Muscle of leg (tissue), 3 donors: ENCODE measurements at regions not wholly inside any gene's neighbourhood (a gene's known extent, or its start where the extent isn't known, plus 50 kb on each side); places are given as distances from the start of the nearest gene placed in this dataset.

Source experiments
- DNase-seq: peaks from one replicate; pipeline ENCODE4 v3.0.0; 2013
- H3K27ac ChIP-seq: one replicate; pipeline ENCODE4 v1.5.1; 2013; ENCODE audit warnings: mild to moderate bottlenecking, low read length, control low read depth
- H3K27me3 ChIP-seq: one replicate; pipeline ENCODE4 v1.6.1; 2013; ENCODE audit warnings: low read length; ENCODE audit not compliant: control insufficient read depth, insufficient read depth
- H3K36me3 ChIP-seq: one replicate; pipeline ENCODE4 v1.6.1; 2013; ENCODE audit warnings: low read length; ENCODE audit not compliant: control insufficient read depth, insufficient read depth
- H3K4me1 ChIP-seq: one replicate; pipeline ENCODE4 v1.6.1; 2013; ENCODE audit warnings: low read length; ENCODE audit not compliant: control insufficient read depth, insufficient read depth
- H3K4me3 ChIP-seq: one replicate; pipeline ENCODE4 v1.5.1; 2013; ENCODE audit warnings: low read length, control low read depth
- H3K9me3 ChIP-seq: replicated peaks from 2 replicates; pipeline ENCODE4 v1.6.1; 2013; ENCODE audit warnings: low read depth, low read length; ENCODE audit not compliant: control insufficient read depth
- WGBS: methylation state at CpG from one replicate; pipeline ENCODE4 v1.1.5; 2013; ENCODE audit warnings: missing lambda C conversion rate; ENCODE audit not compliant: insufficient coverage; 5-methylcytosine and 5-hydroxymethylcytosine counted together

- Histone ChIP-seq H3K4me3 (no peak overlapping the region), H3K27me3 (no peaks in the 10 kb centered on the region), H3K36me3 (peaks cover 39% of the 10 kb centered on the region), H3K9me3 (no peaks in the 10 kb centered on the region), H3K27ac (no peak overlapping the region), H3K4me1 (no peaks in the 10 kb centered on the region)
- no peak for DNase-seq
- WGBS = 86% methylated on average over 3 of the region's 11 CpGs
Observed at GRCh38 chr2:120991441-120991840, 255.8 kb downstream of the GLI2 start.

DNA sequence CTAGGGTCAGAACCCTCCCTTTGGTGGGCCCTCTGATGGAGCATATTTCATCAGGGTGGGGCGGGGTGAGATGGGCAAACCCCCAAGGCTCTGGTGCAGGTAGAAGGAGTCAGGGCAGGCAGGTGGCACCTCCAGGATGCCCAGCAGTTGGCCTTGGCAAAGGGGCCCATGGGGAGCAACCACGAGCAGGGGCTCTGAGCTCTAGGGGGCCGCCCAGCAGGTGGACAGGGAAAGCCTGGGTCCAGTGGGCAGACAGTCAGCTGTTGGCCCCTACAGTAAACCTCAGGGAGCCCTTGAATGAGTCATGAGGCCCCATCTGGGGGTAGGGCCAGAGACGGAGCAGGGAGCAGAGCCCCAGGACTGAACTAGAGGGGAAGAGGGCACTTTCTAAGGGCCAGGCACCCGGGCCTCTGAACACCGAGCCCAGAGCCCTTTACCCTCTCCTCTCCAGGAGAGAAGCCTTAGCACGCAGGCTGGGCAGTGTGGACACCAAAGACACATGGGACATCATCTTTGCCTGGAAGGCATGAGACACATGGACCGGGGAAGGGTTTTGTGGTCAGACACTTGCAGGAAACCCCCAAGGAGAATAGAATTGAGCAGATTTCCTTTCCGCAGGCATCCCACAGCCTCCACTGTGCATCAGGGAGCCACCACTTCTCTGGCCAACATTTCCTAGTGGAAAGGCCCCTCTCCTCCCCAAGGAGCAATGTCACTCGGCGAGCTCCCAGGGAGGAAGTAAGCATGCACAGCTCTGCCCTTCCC is 257.3 kb downstream of the GLI2 start:
- H3K4me1 ChIP-seq = no peaks in the 10 kb centered on the region
- 91% methylated on average over 6 of the region's 11 CpGs for WGBS
- no peaks in the 10 kb centered on the region for H3K27me3 ChIP-seq
- H3K27ac ChIP-seq = no peak overlapping the region
- DNase-seq = no peak
- H3K9me3 ChIP-seq = no peaks in the 10 kb centered on the region
- no peak overlapping the region for H3K4me3 ChIP-seq
- H3K36me3 ChIP-seq = peaks cover 24% of the 10 kb centered on the region

- no peak for DNase-seq
- no peaks in the 10 kb centered on the region for H3K9me3 ChIP-seq
- H3K36me3 ChIP-seq = peaks cover 23% of the 10 kb centered on the region
- no peak overlapping the region for H3K27ac ChIP-seq
- WGBS = 61% methylated on average over 6 of the region's 9 CpGs
- H3K27me3 ChIP-seq = no peaks in the 10 kb centered on the region
- H3K4me3 ChIP-seq = no peak overlapping the region
- H3K4me1 ChIP-seq = no peaks in the 10 kb centered on the region
Observed at GRCh38 chr2:120993661-120994060, 258.0 kb downstream of the GLI2 start.

GRCh38 chr2:120994301-120994995 is 258.8 kb downstream of the GLI2 start:
- H3K36me3 ChIP-seq = peaks cover 17% of the 10 kb centered on the region
- no peak overlapping the region for H3K4me3 ChIP-seq
- no peaks in the 10 kb centered on the region for H3K9me3 ChIP-seq
- no peaks in the 10 kb centered on the region for H3K27me3 ChIP-seq
- H3K27ac ChIP-seq = no peak overlapping the region
- WGBS = 83% methylated on average over 3 of the region's 14 CpGs
- DNase-seq = no peak
- H3K4me1 ChIP-seq = no peaks in the 10 kb centered on the region

- no peaks in the 10 kb centered on the region for H3K27me3 ChIP-seq
- WGBS = 49% methylated on average over 7 of the region's 7 CpGs
- H3K9me3 ChIP-seq = no peaks in the 10 kb centered on the region
- no peak overlapping the region for H3K4me3 ChIP-seq
- H3K36me3 ChIP-seq = peaks cover 10% of the 10 kb centered on the region
- H3K27ac ChIP-seq = no peak overlapping the region
- H3K4me1 ChIP-seq = peaks cover 4% of the 10 kb centered on the region
- peak; percentile 87 for DNase-seq
Observed at GRCh38 chr2:120995152-120995551, 259.5 kb downstream of the GLI2 start.

GRCh38 chr2:120995656-120996190 is 260.1 kb downstream of the GLI2 start:
- no peak for DNase-seq
- Histone ChIP-seq H3K4me3 (no peak overlapping the region), H3K27me3 (no peaks in the 10 kb centered on the region), H3K27ac (no peak overlapping the region), H3K36me3 (peaks cover 4% of the 10 kb centered on the region), H3K4me1 (peaks cover 4% of the 10 kb centered on the region), H3K9me3 (no peaks in the 10 kb centered on the region)
- 88% methylated on average over 15 of the region's 15 CpGs for WGBS

DNA sequence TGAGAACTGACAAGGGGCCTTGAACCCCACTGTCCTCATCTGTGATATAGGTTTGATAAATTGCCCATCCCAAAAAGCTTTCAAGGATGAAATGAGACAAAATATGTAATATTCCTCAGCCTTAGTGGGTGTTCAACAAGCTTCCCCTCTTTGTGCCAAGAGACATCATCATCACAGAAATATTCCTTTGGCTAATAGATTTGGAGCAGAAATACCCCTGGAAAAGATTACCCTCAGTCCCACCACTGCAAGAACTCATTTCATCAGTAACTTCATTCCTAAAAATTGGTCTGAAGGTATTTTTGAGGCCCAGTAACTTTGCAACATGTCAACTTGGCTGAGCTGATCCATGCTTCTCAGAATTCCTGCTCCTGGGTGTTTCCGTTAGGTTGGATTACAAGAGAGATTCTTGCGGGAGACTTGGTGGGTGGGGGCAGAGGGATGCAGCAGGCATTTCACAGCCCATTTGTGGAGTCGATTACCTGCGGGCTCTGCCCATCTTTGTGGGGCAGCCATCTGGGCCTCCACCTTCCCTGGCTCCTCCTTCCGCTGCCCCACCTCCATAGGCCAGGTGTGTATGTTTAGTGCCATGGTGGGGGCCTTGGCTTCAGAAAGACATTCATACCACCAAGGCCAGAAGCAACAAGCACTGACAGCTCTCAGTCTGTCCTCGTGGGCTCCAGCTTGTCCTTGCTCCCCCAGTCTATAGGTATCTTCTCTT is 263.9 kb downstream of the GLI2 start:
- Histone ChIP-seq H3K27me3 (peaks cover 1% of the 10 kb centered on the region), H3K9me3 (no peaks in the 10 kb centered on the region), H3K4me3 (no peak overlapping the region), H3K36me3 (no peaks in the 10 kb centered on the region), H3K4me1 (peaks cover 4% of the 10 kb centered on the region), H3K27ac (peak overlapping the region; percentile 62)
- WGBS = 82% methylated on average over 1 of the region's 6 CpGs
- DNase-seq = peak; percentile 85

DNA sequence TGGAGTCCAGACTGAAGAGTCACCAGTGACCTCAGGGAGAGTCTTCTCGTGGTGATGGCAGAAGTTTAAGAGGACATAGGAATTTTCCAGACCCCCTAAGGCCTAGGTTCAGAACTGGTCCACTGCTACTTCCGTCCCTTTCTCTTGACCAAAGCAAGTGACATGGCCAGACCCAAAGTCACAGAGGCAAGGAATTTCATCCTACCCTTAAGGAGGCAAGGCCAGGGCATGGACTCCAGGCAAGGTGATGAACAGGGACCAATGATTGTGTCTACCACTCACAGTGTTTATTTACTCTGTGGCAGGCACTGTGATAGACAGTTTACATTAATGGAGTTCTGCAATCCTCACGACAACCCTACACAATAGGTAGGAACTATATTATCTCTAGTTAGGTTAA is 265.1 kb downstream of the GLI2 start:
- Histone ChIP-seq H3K4me1 (peaks cover 13% of the 10 kb centered on the region), H3K27ac (no peak overlapping the region), H3K4me3 (no peak overlapping the region), H3K9me3 (no peaks in the 10 kb centered on the region), H3K36me3 (no peaks in the 10 kb centered on the region), H3K27me3 (peaks cover 8% of the 10 kb centered on the region)
- no peak for DNase-seq
- 74% methylated on average over 2 of the region's 3 CpGs for WGBS

DNA sequence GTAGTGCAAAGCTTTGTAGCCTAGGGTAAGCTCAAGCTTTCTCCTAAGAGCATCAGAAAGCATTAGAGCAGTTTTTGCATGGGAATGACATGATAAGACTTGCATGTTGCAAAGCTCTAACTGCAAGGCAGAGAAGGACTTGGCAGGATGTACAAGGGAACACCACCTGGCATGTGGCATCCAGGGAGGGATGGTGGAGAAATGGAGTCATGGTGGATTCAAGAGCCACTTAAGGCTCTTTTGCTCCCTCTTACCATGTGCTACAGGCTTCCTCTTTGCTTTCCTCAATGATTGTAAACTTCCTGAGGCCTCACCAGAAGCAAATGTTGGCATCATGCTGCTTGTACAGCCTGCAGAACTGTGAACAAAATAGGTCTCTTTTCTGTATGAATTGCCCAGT is 266.0 kb downstream of the GLI2 start:
- Histone ChIP-seq H3K27ac (no peak overlapping the region), H3K4me1 (peaks cover 13% of the 10 kb centered on the region), H3K4me3 (no peak overlapping the region), H3K36me3 (no peaks in the 10 kb centered on the region), H3K27me3 (peaks cover 8% of the 10 kb centered on the region), H3K9me3 (no peaks in the 10 kb centered on the region)
- DNase-seq = no peak

DNA sequence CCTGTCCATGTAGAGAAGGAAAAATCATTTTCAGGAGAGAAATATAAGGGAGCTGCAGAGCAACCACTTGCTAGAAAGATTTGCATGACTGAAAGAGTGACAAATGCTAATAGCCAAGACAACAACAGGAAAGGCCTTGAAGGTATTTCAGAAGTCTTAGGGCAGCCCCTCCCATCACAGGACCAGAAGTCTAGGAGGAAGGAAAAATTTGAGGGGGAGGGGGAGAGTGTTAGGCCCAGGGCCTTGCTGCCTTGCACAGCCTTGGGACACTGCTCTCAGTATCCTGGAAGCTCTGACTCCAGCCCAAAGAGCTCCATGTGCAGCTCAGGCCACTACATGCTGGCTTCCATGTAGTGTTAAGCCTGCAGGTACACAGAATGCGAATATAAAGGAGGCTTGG is 266.9 kb downstream of the GLI2 start:
- no peak overlapping the region for H3K4me3 ChIP-seq
- no peaks in the 10 kb centered on the region for H3K36me3 ChIP-seq
- H3K27ac ChIP-seq = no peak overlapping the region
- H3K9me3 ChIP-seq = no peaks in the 10 kb centered on the region
- WGBS = 0% methylated on average over 1 of the region's 1 CpG
- peaks cover 13% of the 10 kb centered on the region for H3K4me1 ChIP-seq
- H3K27me3 ChIP-seq = peaks cover 8% of the 10 kb centered on the region
- no peak for DNase-seq
